AG09309 (cell line): ENCODE measurements at regions not wholly inside any gene's neighbourhood (a gene's known extent, or its start where the extent isn't known, plus 50 kb on each side); places are given as distances from the start of the nearest gene placed in this dataset.

ENCODE experiments used
- DNase-seq: peaks from one replicate; pipeline ENCODE4 v3.0.0-alpha.2; 2010; ENCODE audit warnings: low read depth
- H3K4me3 ChIP-seq: 2 replicates; pipeline ENCODE4 v1.5.1; 2011; ENCODE audit warnings: mild to moderate bottlenecking, low read depth, low read length, moderate library complexity; ENCODE audit not compliant: control insufficient read depth
- CTCF ChIP-seq: IDR thresholded peaks from 2 replicates; pipeline ENCODE4 v1.5.1; 2011; ENCODE audit warnings: mild to moderate bottlenecking, low read depth, low read length, inconsistent platforms; ENCODE audit not compliant: insufficient read depth, control insufficient read depth; ENCODE audit errors: missing control alignments

- no peak for TF ChIP-seq CTCF
- DNase-seq = no peak
- H3K4me3 ChIP-seq = no peak overlapping the region
These were observed 60.9 kb upstream of the USP47 start for GRCh38 chr11:11780858-11781257.

GRCh38 chr11:11779975-11780374 is 61.8 kb upstream of the USP47 start:
- no peak overlapping the region for H3K4me3 ChIP-seq
- DNase-seq = no peak
- TF ChIP-seq CTCF = no peak

DNA sequence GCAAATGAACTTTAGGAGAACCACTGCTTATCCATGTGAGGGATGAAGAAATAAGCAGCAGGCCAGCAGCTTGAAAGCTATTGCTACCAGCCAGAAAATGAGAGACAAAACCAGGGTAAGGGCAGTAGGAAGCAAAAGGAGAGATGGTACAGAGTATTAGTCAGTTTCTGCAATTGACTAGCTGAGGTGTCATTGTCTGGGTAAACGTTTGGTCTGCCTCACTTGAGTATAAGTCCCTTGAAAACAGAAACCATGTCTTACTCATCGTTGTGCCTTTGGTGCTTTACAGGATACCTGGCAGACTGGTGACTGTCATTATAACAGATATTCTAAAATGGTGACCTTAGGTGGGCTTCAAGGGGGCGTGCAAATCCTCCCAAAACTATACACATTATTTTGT is 63.9 kb upstream of the USP47 start:
- no peak overlapping the region for H3K4me3 ChIP-seq
- DNase-seq = no peak
- TF ChIP-seq CTCF = no peak

DNA sequence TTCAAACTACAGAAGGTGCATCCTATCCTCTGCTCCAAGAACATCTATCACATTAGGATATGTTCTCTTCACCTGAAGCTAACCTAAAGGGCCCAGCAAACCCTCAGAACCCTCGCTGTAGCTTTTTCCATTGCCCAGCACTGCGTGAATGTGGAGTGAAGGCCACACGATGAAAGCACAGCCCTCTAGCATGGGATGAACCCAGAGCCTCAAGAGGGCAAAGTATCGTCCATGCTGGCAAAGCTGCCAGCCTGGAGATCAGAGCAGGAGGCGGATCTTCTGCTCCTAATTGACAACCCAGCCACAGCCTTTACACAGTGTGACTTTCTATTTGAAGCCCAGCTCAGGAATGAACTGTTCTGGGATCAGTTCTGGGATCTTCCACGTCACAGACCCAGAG is 65.1 kb upstream of the USP47 start:
- TF ChIP-seq CTCF = no peak
- no peak for DNase-seq
- H3K4me3 ChIP-seq = no peak overlapping the region

- no peak for TF ChIP-seq CTCF
- H3K4me3 ChIP-seq = no peak overlapping the region
- DNase-seq = no peak
These were observed 66.8 kb upstream of the USP47 start for GRCh38 chr11:11774928-11775327.

DNA sequence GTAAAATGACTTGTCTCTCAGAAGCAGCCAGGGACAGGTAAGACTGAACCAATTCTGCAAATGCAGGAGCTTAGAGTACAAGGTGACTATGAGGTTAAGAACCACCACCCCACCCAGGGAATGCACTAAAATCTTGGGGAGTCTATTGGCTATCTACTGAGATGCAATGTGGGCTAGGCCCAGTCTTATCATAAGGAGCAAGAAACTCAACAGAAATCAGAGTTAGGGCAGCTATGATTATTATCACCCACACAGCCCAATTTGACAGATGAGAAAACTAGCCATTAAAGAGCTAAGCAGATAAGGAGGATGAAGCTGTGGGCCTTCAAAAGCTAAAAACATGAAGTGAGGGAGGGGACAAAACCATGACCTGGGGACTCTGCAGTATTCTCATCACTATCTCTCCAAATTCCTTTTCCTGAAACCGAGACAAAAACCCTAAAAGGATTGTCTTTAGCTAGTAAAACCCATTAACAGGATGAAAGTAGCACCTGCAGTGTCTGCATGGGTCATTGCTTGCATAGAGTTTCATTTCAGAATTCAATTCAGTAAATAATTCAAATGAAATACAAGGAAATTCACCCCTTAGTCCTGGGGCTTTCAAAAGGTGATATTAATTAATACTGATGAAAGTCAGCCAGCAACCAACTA is 68.8 kb upstream of the USP47 start:
- no peak for TF ChIP-seq CTCF
- DNase-seq = no peak

More for the DNA sequence above, 68.8 kb upstream of the USP47 start:
- H3K4me3 ChIP-seq = no peak overlapping the region
